Left ventricle myocardium superior (tissue), 1 donor: ENCODE measurements at regions not wholly inside any gene's neighbourhood (a gene's known extent, or its start where the extent isn't known, plus 50 kb on each side); places are given as distances from the start of the nearest gene placed in this dataset.
"Not testable (repeated sequence)": the region's sequence is repeated elsewhere in the genome, so short reads cannot be mapped to it uniquely, and the experiment has no call there.

Experiments
- ATAC-seq: fragments of 200-7000 bp; cut with Tn5 transposase; one replicate; pipeline ENCODE4 v1.9.1; 2020; ENCODE audit warnings: mild to moderate bottlenecking, moderate library complexity
- DNase-seq: peaks from one replicate; pipeline ENCODE4 v3.0.0-alpha.2; 2020
- intact Hi-C: fragments of 100-400 bp; cut with micrococcal nuclease; formaldehyde crosslinking; loops from one replicate; pipeline ENCODE4 v1.11.0; 2022
- donor health status: DM: no; HTN: yes; CAD: no; lungs with severe emphysema.

DNA sequence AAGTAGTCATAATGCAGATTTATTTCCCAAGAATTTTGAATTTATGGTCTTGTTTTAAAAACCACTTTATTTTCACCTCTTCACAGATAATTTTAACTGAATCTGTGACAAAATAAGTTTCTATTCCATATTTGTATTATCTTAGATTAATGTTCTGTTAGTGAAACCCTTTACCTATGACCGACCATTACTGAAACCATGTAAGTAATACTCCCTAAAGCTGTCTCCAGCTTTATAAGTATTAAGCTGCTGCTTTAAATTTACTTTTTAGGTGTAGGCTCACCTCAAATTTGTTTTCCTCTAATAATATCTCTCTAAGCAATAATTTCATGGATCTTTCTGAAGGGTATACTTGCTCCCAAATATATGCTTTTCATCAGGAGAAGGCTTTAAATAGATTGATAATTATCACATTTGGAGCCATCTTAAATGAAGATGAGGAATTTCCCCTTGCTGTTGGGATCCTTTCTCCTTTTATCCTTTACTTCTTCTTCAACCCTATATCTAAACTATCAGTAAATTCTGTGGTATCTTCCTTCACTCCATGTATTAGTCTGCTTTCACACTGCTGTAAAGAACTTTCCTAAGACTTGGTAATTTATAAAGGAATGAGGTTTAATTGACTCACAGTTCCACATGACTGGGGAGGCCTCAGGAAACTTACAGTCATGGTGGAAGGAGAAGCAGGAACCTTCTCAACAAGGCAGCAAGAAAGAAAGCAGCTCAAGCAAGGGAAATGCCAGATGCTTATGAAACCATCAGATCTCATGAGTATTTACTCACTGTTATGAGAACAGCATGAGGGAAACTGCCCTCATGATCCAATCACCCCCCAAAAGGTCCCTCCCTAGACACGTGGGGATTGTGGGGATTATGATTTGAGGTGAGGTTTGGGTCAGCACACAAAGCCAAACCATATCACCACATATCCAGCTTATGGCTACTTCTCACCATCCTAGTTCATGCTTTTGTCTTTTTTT lies 92.3 kb upstream of the P2RY1 start:
- ATAC-seq = no peak
- intact Hi-C loops = no loop called here

DNA sequence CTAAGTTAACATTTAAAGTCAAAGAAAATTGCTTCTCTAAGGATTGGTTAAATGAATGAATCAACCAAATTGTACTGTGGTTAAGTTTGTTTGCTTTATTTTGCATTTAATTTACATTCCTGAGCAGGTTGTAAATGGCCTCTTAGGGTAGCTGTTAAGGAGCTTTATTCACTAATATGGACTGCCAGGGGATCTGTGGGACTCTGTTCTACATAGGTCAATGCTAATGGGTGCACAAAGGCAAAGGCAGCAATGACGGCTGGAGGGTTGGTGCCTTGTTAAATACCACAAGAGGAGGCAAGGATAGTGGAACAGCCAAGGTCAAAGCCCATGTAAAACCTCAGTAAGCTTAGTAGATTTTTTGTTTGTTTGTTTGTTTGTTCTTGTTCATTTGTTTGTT lies 89.3 kb upstream of the P2RY1 start:
- DNase-seq (no peak), ATAC-seq (no peak)
- intact Hi-C loops = no loop called here

More for the DNA sequence above, 92.3 kb upstream of the P2RY1 start:
- DNase-seq = no peak

DNA sequence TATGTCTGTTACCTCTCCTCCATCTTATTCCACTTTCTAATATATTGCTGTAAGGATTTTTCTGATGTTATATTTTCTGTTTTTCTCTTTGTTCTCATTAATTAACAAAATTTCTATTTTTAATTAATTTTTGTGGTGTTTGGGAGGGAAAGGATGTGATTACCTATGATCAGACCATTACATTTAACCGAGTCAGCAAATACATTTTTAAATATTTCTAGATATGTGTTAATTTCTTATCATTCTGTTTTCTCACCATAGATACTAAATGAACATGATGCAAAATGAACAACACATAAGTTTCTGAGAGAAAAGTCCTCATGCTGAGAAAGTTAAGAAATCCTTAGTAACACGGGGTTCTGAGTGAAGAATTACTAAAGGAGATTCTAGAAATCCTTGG lies 80.6 kb upstream of the P2RY1 start:
- intact Hi-C loops = no loop called here
- no peak for ATAC-seq
- no peak for DNase-seq

DNA sequence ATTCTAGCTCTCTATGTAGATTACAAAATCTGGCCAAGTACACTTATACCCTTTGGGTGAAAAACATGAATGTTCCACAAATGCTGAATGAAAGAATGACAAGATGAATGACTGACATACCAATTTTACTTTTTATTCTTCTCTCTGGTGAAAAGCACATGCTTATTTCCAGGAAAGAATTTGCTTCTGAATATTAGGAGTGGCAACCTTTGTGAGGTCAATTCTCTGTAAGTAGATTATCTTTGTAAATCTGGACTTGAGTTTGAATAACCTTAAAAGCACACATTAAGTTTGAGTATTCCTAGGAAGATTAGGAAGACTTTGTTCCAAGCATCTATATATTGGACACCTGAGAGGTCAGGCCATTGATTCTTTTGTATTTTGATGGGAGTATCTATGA lies 78.1 kb upstream of the P2RY1 start:
- DNase-seq (no peak), ATAC-seq (no peak)
- intact Hi-C loops = no loop called here

DNA sequence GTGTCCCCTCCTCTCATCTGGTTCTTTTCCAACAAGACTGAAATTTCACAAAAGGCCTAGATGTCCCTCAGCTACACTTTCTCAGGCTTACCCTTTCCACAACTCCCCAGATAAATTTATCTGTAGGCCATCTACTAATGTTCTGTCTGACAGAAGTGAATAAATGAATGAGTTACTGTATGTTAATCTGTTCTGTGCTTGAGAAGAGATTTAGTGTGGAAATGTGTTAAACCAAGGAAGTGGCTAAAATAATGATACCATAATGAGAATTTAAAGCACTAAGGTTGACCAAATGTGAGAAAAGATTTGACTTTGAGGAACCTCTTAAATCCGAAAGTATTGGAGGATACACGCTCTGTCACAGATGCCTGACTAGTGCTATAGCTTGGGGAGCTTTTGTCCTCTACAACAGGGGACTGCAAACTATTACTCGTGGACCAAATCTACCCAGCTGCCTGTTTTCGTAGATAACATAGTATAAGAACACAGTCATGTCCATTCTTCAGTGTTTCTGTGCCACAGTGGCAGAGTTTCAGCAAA lies 74.8 kb upstream of the P2RY1 start:
- ATAC-seq (no peak), DNase-seq (no peak)
- intact Hi-C loops = no loop called here

DNA sequence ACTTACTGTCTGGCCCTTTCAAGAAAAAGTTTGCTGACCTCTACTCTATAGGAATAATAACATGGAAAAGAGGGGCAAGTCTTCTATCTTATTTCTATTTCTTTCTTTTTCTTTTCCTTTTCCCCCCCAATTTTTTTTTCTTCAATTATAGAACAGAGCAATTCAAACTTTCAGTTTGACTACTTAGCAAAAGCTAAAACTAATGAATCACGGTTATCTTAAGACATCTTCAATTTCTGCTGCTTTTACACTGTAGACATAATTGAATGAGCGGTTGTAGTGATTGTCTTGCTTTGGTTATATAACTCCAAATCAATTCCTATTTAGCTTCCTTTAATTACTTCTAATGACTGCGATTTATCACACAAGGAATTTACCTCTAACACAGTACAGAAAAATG lies 74.3 kb upstream of the P2RY1 start:
- DNase-seq (no peak), ATAC-seq (no peak)
- intact Hi-C loops = no loop called here

DNA sequence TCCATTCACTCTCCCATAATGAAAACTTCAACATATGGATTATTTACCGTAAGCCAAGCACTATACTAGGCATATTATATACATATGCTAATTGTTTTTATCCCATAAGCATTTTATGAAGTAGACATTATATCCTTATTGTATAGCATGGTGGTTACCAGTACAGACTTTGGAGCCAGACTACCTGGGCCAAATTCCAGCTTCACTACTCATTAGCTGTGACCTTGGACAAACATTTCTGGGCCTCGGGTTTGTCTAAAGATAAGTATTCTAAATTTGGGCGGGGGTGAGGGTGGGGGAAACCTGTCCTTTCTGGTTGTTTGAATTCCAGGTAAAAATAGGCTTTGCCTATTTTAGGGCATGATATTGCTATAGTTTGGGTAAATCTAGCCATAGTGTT lies 66.5 kb upstream of the P2RY1 start:
- peak; percentile 75 for ATAC-seq
- intact Hi-C loops = no loop called here

DNA sequence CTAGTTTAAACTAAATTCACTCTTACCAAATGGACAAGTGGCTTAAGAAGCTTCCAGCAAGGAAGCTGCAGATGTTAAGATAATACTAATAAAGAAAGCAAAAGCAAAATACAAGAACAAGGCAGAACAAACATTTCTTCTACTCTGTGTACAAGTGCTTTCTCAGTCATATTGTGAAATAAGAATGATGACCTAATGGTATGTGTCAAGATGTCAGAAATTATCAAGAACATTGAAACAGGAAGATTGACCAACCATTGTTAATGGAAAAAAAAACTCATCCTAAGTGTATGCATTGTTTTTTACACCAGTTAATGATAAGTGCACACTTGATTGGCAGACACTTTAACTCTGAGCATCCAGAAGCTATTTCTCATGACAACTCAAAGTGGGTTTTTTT lies 65.4 kb upstream of the P2RY1 start:
- ATAC-seq = no peak
- no peak for DNase-seq
- intact Hi-C loops = no loop called here

More for the DNA sequence above, 66.5 kb upstream of the P2RY1 start:
- no peak for DNase-seq

DNA sequence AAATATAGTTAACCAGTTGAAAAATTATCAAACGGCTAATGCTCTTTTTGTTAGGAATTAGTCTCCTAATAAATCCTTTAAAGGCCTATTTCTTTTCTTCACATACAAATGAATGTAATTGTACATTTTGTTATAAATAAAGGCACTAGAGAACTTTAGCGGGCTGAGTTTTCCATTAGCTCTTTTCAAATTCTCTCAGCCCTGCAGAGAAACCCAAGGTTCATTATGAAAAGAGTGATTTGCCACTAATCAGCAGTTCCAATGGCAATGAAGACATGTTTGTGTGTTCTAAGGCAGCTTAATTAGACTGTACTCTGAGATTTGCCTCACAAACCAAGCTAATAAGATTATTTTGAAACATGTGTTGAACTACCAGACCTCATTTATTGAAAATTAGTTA lies 64.6 kb upstream of the P2RY1 start:
- ATAC-seq = no peak
- DNase-seq = no peak
- intact Hi-C loops = no loop called here

DNA sequence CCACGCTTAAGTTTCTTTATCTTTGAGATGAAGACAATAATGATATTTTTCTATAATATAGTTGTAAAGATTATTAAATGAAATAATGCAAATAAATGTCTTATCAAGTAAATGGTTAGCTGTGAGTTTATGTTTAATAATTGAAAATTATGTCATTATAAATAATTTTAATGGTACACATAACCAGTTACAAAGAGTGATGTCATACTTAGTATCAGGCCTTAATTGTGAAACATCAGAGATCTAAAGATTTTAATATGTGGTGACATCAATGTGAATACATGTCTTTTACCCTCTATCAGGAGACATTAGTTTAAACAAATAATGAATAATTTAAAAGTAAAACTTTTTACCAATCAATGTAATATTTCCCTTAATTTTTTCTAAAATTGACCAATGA lies 63.8 kb upstream of the P2RY1 start:
- DNase-seq (no peak), ATAC-seq (no peak)
- intact Hi-C loops = no loop called here

DNA sequence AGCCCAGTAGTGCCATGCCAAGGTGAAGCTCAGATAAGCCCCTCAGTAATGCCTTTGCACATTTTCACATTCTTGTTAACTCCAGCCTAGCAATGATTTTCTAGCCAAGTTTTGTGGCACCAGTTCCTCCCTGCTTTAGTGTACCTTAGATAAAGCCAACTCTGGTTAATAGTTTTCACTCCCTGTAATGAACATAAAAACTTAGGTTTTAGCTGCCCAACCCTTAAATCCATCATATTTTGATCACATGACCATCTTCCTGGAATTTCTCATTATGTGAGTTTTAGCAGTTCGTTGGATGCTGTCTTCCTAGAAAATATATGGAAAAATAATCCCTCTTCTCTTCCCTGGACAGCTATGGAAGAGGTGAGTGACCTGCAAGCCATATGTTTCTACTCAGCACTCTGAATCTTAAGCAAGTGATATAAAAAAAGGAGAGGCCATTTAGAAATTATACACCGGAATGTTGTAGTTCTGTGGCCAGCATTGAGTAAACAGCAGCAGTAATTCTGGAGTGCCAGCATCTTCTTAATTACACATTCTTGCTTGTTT lies 62.2 kb upstream of the P2RY1 start:
- intact Hi-C loops = no loop called here
- DNase-seq (no peak), ATAC-seq (no peak)

DNA sequence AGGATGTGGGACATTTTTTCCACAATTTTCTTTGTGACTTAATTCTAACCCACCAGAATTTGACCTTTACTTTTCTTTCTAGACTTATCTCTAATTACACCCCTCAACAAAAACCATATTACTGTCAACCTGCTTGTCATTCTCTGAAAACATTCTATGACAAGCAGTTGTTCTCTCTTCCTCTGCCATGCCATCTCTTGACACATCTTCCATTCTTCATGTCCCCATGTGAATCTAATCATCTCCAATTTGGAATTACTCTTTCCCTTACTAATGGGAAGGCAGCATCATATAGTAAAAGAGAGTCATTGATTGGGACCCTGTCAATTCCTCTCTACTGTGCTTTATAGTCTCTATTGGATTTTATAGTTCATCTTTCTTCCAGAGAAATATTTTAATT lies 61.3 kb upstream of the P2RY1 start:
- intact Hi-C loops = no loop called here
- DNase-seq (no peak), ATAC-seq (no peak)

DNA sequence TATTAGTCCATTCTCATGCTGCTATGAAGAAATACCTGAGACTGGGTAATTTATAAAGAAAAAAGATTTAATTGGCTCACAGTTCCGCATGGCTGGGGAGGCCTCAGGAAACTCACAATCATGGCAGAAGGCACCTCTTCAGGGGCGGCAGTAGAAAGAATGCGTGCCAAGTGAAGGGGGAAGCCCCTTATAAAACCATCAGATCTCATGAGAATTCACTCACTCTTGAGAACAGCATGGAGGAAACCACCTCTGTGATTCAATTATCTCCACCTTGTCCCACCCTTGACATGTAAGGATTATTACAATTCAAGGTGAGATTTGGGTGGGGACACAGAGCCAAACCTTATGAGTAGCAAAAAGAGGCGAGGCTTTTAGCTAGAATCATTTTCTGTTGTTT lies 60.7 kb upstream of the P2RY1 start:
- ATAC-seq, intact Hi-C loops, DNase-seq: not testable (repeated sequence)

DNA sequence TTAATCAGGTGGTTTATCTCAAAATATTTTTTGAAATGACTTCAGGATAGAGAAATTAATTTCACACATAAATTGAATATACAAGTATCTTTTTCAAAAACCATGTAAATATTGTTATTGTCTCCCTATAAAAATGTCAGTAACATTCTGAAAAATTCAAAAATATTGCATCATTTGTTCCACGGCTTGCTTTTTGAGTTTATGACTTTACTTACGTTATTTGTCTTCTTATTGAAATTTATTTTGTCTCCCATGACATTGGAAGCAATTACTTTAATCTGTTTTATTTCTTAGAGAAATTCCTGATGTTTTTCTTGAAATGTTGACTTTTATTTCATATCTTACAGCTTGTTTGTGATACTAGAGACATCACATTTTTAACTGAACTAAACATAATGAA lies 56.9 kb upstream of the P2RY1 start:
- ATAC-seq = no peak
- intact Hi-C loops = no loop called here
- DNase-seq = no peak

DNA sequence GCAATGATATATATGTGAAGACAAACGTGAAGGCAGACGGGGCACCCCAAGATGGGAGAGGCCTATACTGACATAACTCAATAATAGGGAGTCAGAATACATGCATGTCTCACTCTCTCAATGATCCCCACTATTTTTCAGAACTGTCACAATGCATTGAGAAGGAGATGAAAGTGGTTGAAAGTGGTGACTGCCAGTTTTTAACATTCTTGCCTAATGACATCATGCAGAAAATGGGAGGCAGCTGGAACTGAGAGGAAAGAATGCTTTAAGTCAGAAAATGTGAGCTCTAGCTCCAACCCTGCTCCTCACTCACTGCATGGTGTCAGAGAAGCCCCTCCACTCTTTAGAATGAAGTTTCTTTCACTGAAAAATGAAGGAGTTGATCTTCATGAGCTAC lies 55.3 kb upstream of the P2RY1 start:
- no peak for DNase-seq
- intact Hi-C loops = no loop called here
- ATAC-seq = peak; percentile 18

DNA sequence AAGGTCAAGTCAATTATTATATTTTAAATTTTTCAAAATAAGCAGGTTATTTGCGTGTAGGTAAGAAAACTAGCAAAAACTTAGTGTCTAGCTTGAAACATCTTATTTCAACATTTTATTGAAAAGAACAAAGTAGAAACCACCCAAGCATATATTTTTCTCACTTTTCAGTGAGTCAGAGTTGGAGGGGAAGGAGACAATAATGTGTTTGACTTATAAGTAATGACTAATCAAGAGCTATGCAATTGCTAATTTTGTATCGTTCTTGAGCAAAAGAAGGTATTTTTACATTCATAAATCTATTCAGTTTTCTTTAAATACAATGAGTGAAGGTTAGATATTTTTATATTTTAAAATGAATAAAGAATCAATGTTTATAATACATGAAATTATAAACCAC lies 54.4 kb upstream of the P2RY1 start:
- ATAC-seq (no peak), DNase-seq (no peak)
- intact Hi-C loops = no loop called here

DNA sequence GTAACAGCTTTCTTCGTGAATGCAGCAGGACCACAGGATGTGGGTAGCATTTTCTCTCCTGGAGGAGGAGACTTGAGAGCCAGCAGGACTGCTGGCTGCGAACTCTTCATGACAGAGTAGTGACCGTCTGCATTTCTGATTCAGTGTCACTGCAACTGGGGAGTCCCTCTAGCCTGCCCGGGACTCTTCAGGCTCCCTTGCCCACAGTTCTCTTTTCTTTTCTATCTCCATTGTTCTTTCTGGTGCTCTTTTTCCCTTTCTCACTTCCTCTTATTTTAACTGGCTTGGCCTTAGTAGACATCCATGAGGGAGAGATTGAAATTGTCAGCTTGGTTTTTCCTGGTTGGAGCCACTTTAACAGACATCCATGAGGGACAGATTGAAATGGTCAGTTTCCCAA lies 49.9 kb upstream of the P2RY1 start:
- intact Hi-C loops = no loop called here
- DNase-seq = no peak
- no peak for ATAC-seq
